H4 (cell line): ENCODE measurements at regions not wholly inside any gene's neighbourhood (a gene's known extent, or its start where the extent isn't known, plus 50 kb on each side); places are given as distances from the start of the nearest gene placed in this dataset.

Experiments used
- DNase-seq: peaks from one replicate; pipeline ENCODE4 v3.0.0-alpha.2; 2015; ENCODE audit warnings: low spot score

- DNase-seq: no peak
Measured at GRCh38 chr2:78023356-78023755, 501.2 kb upstream of the LRRTM4 start.

GRCh38 chr2:78024996-78025395 lies 502.8 kb upstream of the LRRTM4 start:
- DNase-seq: no peak

GRCh38 chr2:78029392-78029995 lies 507.3 kb upstream of the LRRTM4 start:
- no peak for DNase-seq

- no peak for DNase-seq
Measured at GRCh38 chr2:78034706-78035105, 512.5 kb upstream of the LRRTM4 start.

- no peak for DNase-seq
Measured at GRCh38 chr2:78035804-78036203, 513.6 kb upstream of the LRRTM4 start.

- no peak for DNase-seq
Measured at GRCh38 chr2:78051480-78051879, 529.3 kb upstream of the LRRTM4 start.

- no peak for DNase-seq
Measured at GRCh38 chr2:78056976-78057375, 534.8 kb upstream of the LRRTM4 start.

GRCh38 chr2:78061301-78061700 lies 539.1 kb upstream of the LRRTM4 start:
- peak; percentile 11 for DNase-seq

GRCh38 chr2:78061732-78062131 lies 539.6 kb upstream of the LRRTM4 start:
- DNase-seq: no peak

GRCh38 chr2:78063246-78064020 lies 541.3 kb upstream of the LRRTM4 start:
- no peak for DNase-seq

- no peak for DNase-seq
Measured at GRCh38 chr2:78065366-78065765, 543.2 kb upstream of the LRRTM4 start.

GRCh38 chr2:78068808-78069207 lies 546.6 kb upstream of the LRRTM4 start:
- no peak for DNase-seq

GRCh38 chr2:78070693-78071092 lies 548.5 kb upstream of the LRRTM4 start:
- DNase-seq: peak; percentile 62

- no peak for DNase-seq
Measured at GRCh38 chr2:78077633-78078032, 555.5 kb upstream of the LRRTM4 start.

GRCh38 chr2:78082555-78082954 lies 560.4 kb upstream of the LRRTM4 start:
- DNase-seq: no peak

GRCh38 chr2:78093436-78093835 lies 571.3 kb upstream of the LRRTM4 start:
- no peak for DNase-seq

- DNase-seq: no peak
Measured at GRCh38 chr2:78109272-78109671, 587.1 kb upstream of the LRRTM4 start.

GRCh38 chr2:78115291-78115690 lies 593.1 kb upstream of the LRRTM4 start:
- DNase-seq: no peak

GRCh38 chr2:78118037-78118436 lies 595.9 kb upstream of the LRRTM4 start:
- peak; percentile 25 for DNase-seq

GRCh38 chr2:78120275-78120674 lies 598.1 kb upstream of the LRRTM4 start:
- DNase-seq: no peak

- DNase-seq: no peak
Measured at GRCh38 chr2:78125042-78125441, 602.9 kb upstream of the LRRTM4 start.

- DNase-seq: no peak
Measured at GRCh38 chr2:78127424-78127823, 605.2 kb upstream of the LRRTM4 start.
